ENCODE measurements at regions not wholly inside any gene's neighbourhood (a gene's known extent, or its start where the extent isn't known, plus 50 kb on each side); places are given as distances from the start of the nearest gene placed in this dataset.
"Not testable (repeated sequence)": the region's sequence is repeated elsewhere in the genome, so short reads cannot be mapped to it uniquely, and the experiment has no call there.

GRCh38 chr5:99045871-99046270 lies 117.1 kb upstream of the CHD1 start:
- H3K9me3 ChIP-seq (ENCODE audit: insufficient read depth, low read length, severe bottlenecking) = no peaks in the 10 kb centered on the region
- H3K4me2 ChIP-seq (ENCODE audit: insufficient read depth, low read length) = no peak overlapping the region
- no peak overlapping the region for H3K9ac ChIP-seq (ENCODE audit: low read depth, low read length)
- H3K27me3 ChIP-seq (ENCODE audit: insufficient read depth, low read length, poor library complexity) = no peaks in the 10 kb centered on the region
- no peak overlapping the region for H3K27ac ChIP-seq (ENCODE audit: low read length)
- H2AFZ ChIP-seq (ENCODE audit: low read depth, low read length) = no peak overlapping the region
- no peak for DNase-seq
- ATAC-seq (ENCODE audit: insufficient read depth, low read depth) = no peak
- TF ChIP-seq CTCF (IDR thresholded peaks at IDR 0.05; ENCODE audit: borderline replicate concordance, extremely low read depth, low read length, poor library complexity, severe bottlenecking) (no peak), EZH2 (IDR thresholded peaks at IDR 0.05; ENCODE audit: borderline replicate concordance, low read depth, low read length, severe bottlenecking) (no peak)
- H4K20me1 ChIP-seq (ENCODE audit: insufficient read depth, low read length) = no peaks in the 10 kb centered on the region
- H3K79me2 ChIP-seq (ENCODE audit: insufficient read depth, low read length) = no peaks in the 10 kb centered on the region
- no peaks in the 10 kb centered on the region for H3K4me1 ChIP-seq (ENCODE audit: insufficient read depth, low read length)
- H3K4me3 ChIP-seq (ENCODE audit: low read depth in 1 of 2, low read length in 2 of 2) = no peak overlapping the region
- H3K36me3 ChIP-seq (ENCODE audit: insufficient read depth, low read length) = no peaks in the 10 kb centered on the region

- not testable (repeated sequence) for H3K27ac ChIP-seq (ENCODE audit: low read length); H2AFZ ChIP-seq (ENCODE audit: low read depth, low read length); H3K27me3 ChIP-seq (ENCODE audit: insufficient read depth, low read length, poor library complexity); H3K36me3 ChIP-seq (ENCODE audit: insufficient read depth, low read length); H3K79me2 ChIP-seq (ENCODE audit: insufficient read depth, low read length); DNase-seq; H3K4me2 ChIP-seq (ENCODE audit: insufficient read depth, low read length); H3K4me3 ChIP-seq (ENCODE audit: low read depth in 1 of 2, low read length in 2 of 2); H3K9me3 ChIP-seq (ENCODE audit: insufficient read depth, low read length, severe bottlenecking); ATAC-seq (ENCODE audit: insufficient read depth, low read depth); H3K9ac ChIP-seq (ENCODE audit: low read depth, low read length); H4K20me1 ChIP-seq (ENCODE audit: insufficient read depth, low read length); H3K4me1 ChIP-seq (ENCODE audit: insufficient read depth, low read length)
These were observed 114.5 kb upstream of the CHD1 start for GRCh38 chr5:99043257-99043656.

- Histone ChIP-seq H3K9me3 (ENCODE audit: insufficient read depth, low read length, severe bottlenecking) (no peaks in the 10 kb centered on the region), H3K4me3 (ENCODE audit: low read depth in 1 of 2, low read length in 2 of 2) (peak overlapping the region in 1 of 2 experiments; percentile 29; a peak in 1 of 4 replicates), H3K27ac (ENCODE audit: low read length) (peak overlapping the region; percentile 76), H3K79me2 (ENCODE audit: insufficient read depth, low read length) (no peaks in the 10 kb centered on the region), H4K20me1 (ENCODE audit: insufficient read depth, low read length) (no peaks in the 10 kb centered on the region), H3K4me1 (ENCODE audit: insufficient read depth, low read length) (peaks cover 36% of the 10 kb centered on the region), H3K9ac (ENCODE audit: low read depth, low read length) (peak overlapping the region; percentile 44), H3K4me2 (ENCODE audit: insufficient read depth, low read length) (peak overlapping the region; percentile 55), H3K36me3 (ENCODE audit: insufficient read depth, low read length) (no peaks in the 10 kb centered on the region), H3K27me3 (ENCODE audit: insufficient read depth, low read length, poor library complexity) (no peaks in the 10 kb centered on the region), H2AFZ (ENCODE audit: low read depth, low read length) (peak overlapping the region; percentile 67)
- peak; percentile 86 for ATAC-seq (ENCODE audit: insufficient read depth, low read depth)
- DNase-seq = peak; percentile 81
- TF ChIP-seq CTCF (IDR thresholded peaks at IDR 0.05; ENCODE audit: borderline replicate concordance, extremely low read depth, low read length, poor library complexity, severe bottlenecking) = no peak
- no peak for TF ChIP-seq EZH2 (IDR thresholded peaks at IDR 0.05; ENCODE audit: borderline replicate concordance, low read depth, low read length, severe bottlenecking)
These were observed 108.9 kb upstream of the CHD1 start for GRCh38 chr5:99037668-99038067.

GRCh38 chr5:99035942-99036341 lies 107.1 kb upstream of the CHD1 start:
- H3K4me1 ChIP-seq (ENCODE audit: insufficient read depth, low read length) = peaks cover 44% of the 10 kb centered on the region
- H4K20me1 ChIP-seq (ENCODE audit: insufficient read depth, low read length) = no peaks in the 10 kb centered on the region
- no peak overlapping the region for H3K27ac ChIP-seq (ENCODE audit: low read length)
- no peak overlapping the region for H3K9ac ChIP-seq (ENCODE audit: low read depth, low read length)
- DNase-seq (no peak), ATAC-seq (ENCODE audit: insufficient read depth, low read depth) (no peak)
- no peaks in the 10 kb centered on the region for H3K36me3 ChIP-seq (ENCODE audit: insufficient read depth, low read length)
- no peaks in the 10 kb centered on the region for H3K79me2 ChIP-seq (ENCODE audit: insufficient read depth, low read length)
- TF ChIP-seq EZH2 (IDR thresholded peaks at IDR 0.05; ENCODE audit: borderline replicate concordance, low read depth, low read length, severe bottlenecking) = no peak
- no peak overlapping the region for H3K4me3 ChIP-seq (ENCODE audit: low read depth in 1 of 2, low read length in 2 of 2)
- no peak overlapping the region for H3K4me2 ChIP-seq (ENCODE audit: insufficient read depth, low read length)
- no peaks in the 10 kb centered on the region for H3K27me3 ChIP-seq (ENCODE audit: insufficient read depth, low read length, poor library complexity)
- no peaks in the 10 kb centered on the region for H3K9me3 ChIP-seq (ENCODE audit: insufficient read depth, low read length, severe bottlenecking)
- no peak overlapping the region for H2AFZ ChIP-seq (ENCODE audit: low read depth, low read length)
